Activated CD8-positive, alpha-beta memory T cell treated with anti-CD3 and anti-CD28 coated beads for 24 hours (primary cell): ENCODE measurements at regions not wholly inside any gene's neighbourhood (a gene's known extent, or its start where the extent isn't known, plus 50 kb on each side); places are given as distances from the start of the nearest gene placed in this dataset.

ENCODE experiments used
- DNase-seq: peaks from one replicate; pipeline ENCODE4 v3.0.0-alpha.2; 2020

DNA sequence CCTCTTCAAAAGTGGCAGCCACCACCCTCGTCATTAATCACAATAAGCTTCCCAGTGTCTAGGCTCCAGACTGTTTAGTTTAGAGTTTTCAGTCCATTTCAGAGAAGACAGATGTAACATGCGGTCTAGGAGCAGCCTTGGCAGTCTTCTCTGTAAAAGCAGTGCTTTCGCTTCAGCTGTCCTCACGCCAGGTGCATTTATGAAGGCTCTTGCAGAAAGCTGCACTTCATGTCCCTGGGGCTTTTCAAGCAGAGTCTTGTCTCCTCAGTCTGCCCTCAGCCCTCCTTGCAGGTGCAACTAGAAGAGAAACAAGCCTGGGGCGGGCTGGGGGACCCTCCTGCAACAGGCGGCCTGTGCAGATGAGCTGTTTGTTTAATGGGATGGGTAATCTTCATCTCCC lies 281.9 kb downstream of the DRD1 start:
- no peak for DNase-seq

GRCh38 chr5:175159956-175160355 lies 284.0 kb downstream of the DRD1 start:
- no peak for DNase-seq

GRCh38 chr5:175148636-175149172 lies 295.3 kb downstream of the DRD1 start:
- DNase-seq = no peak

- DNase-seq = no peak
Measured at GRCh38 chr5:175146733-175147132, 297.2 kb downstream of the DRD1 start.

DNA sequence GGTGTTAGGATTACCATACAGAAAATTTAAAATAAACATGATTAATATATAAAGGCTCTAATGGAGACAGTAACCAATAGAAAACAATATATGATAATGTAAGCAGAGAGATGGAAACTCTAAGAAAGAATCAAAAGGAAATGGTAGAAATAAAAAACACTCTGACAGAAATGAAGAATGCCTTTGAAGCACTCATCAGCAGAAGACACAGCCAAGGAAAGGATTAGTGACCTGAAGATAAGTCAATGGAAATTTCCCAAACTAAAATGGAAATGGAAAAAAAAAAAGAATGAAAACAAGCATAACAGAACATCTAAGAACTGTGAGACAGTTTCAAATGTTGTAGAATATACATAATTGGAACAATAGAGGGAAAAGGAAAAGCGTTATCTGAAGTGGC lies 302.6 kb downstream of the DRD1 start:
- DNase-seq = no peak

- DNase-seq = no peak
Measured at GRCh38 chr5:175133185-175133584, 310.8 kb downstream of the DRD1 start.

GRCh38 chr5:175131432-175131831 lies 312.6 kb downstream of the DRD1 start:
- DNase-seq = no peak

DNA sequence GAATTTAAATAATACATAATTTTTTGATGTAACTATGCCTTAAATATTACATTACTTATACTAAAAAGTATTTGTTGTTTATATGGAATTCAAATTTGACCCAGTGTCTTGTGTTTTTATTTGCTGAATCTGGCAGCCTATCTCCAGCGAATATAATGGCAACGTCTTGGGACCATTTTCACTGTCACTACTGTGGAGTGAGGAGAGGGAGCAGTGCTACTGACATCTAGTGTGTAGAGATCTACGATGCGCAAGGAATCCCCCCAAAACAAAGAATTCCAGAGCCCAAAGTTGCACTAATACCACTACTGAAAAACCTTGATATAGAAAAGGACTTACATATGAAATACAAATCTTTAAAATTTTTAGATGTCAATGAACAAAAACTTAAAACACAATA lies 314.4 kb downstream of the DRD1 start:
- no peak for DNase-seq

- DNase-seq = no peak
Measured at GRCh38 chr5:175129121-175129520, 314.9 kb downstream of the DRD1 start.

DNA sequence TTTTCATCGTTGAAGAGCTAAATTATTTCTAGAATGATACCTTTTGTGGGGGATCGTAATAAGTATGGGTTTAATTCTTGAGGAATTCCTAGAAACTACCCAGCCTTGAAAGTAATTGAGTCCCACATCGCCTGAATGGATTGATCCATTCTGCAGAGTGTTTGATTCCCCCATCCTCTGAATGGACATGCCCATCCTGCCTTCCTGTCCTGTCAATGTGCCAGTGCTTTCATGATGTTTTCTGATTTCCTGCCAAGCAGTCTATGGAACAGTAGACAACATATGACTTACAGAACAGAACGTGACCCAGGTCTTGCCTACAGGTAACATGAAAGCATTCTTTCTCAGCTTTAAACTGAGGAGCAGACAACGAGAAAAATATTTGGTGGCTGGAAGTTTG lies 319.2 kb downstream of the DRD1 start:
- DNase-seq = no peak

DNA sequence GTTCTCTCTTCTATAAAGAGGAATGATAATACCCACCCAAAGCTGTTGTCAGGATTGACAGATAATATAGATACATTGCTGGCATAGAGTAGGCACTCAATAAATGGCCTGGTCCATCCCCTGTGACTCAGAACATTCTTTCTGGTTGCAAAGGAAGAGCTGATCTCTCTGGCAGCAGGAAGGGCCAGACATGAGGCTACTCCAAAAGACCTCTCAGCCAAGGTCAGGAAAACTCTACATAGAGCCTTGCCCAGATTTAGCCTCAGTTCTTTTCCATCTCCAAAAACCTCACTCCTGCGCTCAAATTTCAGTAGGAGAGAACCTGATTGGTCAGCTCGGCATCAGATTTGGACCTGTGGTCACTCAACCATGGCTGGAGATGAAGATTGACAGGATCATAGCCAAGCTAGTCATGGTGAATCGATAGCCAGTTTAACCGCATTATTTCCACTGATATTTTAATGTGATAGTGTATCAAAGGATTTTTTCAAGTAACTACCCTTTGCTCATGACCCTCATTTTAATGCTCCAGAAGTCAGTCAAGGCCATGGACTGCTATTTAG lies 319.6 kb downstream of the DRD1 start:
- no peak for DNase-seq

- DNase-seq = no peak
Measured at GRCh38 chr5:175123542-175123941, 320.4 kb downstream of the DRD1 start.

GRCh38 chr5:175121457-175121856 lies 322.5 kb downstream of the DRD1 start:
- no peak for DNase-seq

DNA sequence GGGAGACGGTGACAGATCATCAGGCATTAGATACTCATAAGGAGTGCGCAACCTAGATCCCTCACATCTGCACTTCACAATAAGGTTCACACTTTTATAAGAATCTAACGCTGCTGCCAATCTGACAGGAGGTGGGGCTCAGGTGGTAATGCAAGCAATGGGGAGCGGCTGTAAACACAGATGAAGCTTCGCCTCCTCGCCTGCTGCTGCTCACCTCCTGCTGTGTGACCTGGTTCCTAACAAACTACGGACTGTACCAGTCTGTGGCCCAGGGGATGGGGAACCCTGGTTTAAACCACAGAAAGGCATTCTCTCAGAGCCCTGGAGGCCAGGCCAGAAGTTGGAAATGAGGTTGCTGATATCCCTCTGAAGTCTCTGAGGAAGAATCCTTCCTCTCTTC lies 323.6 kb downstream of the DRD1 start:
- no peak for DNase-seq

DNA sequence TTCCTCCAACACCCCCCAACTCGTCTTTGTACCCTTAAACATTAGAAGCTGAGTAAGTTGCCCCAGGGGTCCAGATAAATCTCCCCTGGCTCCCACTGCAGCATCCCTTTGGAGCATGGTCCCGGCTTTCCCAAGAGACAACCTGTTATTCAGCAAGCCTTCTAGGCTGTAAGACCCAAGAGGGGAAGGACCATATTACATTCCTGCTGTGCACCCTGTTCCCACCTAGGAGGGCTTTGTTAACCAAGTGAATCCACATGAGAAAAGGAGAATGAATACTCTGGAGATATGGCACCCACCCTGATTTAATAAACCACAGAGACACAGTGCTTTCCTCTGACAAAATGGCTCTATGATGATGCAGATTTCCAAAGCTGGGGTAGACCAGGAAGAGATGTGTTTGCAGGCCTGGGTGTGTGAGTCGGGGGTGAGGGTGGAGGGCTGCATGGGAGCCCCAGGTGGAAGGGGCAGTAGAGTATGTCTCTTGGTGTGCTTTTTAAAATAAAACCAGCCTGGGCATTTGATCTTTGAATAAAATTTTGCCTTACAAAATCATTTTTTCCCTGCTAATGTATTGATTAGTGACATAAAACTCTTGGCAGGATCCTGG lies 325.2 kb downstream of the DRD1 start:
- DNase-seq = no peak

DNA sequence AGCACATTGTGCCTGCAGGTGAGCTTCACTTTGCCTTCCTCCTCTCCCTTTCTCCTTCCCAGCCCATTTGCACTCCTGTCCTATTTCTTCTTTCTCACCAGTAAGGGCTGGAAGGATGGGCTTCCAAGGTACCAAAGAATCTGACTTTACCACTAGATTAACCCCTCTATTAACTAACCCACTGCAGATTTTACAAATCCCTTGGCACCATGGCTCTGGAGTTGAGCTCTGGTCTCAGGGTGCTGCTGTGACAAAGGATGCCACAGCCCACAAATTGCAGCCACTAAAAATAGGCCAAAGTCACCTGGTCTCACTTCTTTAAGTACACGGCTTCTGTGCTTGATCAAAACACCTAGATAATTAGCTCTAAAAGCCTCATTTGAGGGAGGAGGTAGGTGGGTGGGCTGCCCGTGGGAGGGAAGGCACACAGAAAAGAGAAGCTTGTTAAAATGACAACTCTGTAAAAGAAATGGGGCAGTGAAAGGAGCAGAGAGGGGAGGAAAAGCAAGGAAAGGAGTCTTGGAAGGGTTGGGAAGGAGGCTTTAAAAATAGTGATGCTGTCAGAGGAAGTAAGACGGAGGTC lies 327.4 kb downstream of the DRD1 start:
- no peak for DNase-seq

GRCh38 chr5:175115831-175116230 lies 328.2 kb downstream of the DRD1 start:
- DNase-seq = no peak

DNA sequence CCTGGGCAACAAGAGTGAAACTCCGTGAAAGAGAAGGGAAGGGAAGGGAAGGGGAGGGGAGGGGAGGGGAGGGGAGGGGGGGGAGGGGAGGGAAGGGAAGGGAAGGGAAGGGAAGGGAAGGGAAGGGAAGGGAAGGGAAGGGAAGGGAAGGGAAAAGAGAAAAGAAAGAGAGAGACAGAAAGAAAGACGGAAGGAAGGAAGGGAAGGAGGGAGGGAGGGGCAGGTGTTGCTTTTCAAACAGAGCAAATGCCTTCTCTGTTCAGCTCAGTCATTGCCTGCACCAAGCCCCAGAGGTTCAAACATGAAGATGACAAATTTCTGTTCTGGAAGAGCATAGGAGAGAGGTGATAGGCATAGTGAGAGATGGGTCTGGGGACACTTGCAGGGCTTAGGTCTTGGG lies 330.0 kb downstream of the DRD1 start:
- DNase-seq = no peak

GRCh38 chr5:175109058-175109755 lies 334.8 kb downstream of the DRD1 start:
- DNase-seq = no peak

GRCh38 chr5:175107865-175108264 lies 336.1 kb downstream of the DRD1 start:
- no peak for DNase-seq

- no peak for DNase-seq
Measured at GRCh38 chr5:175107028-175107588, 336.9 kb downstream of the DRD1 start.

GRCh38 chr5:175104677-175105076 lies 339.3 kb downstream of the DRD1 start:
- DNase-seq = no peak

GRCh38 chr5:175103746-175104145 lies 340.2 kb downstream of the DRD1 start:
- no peak for DNase-seq

GRCh38 chr5:175102717-175103116 lies 341.3 kb downstream of the DRD1 start:
- DNase-seq = no peak
